Common myeloid progenitor, CD34-positive (primary cell): ENCODE measurements at regions not wholly inside any gene's neighbourhood (a gene's known extent, or its start where the extent isn't known, plus 50 kb on each side); places are given as distances from the start of the nearest gene placed in this dataset.

ENCODE experiments used
- CTCF ChIA-PET: fragments of 350-600 bp; sonication (Branson Sonifier 250); formaldehyde crosslinking; loops from one replicate; lab custom pipeline; 2021; ENCODE audit warnings: antibody characterized with exemption; lab: Charles Lee
- POLR2A ChIA-PET: fragments of 350-600 bp; sonication (Branson Sonifier 250); formaldehyde crosslinking; loops from one replicate; lab custom pipeline; 2021; ENCODE audit warnings: antibody characterized with exemption; lab: Charles Lee
- DNase-seq, 3 donors: peaks; one replicate each; pipeline versions ENCODE4 v3.0.0 to v3.0.0-alpha.2; 2013
- H3K27ac ChIP-seq, 2 experiments: 1 replicate in 1 of 2; 2 replicates in 1 of 2; pipeline ENCODE4 v1.7.0; 2013; ENCODE audit warnings: inconsistent platforms in 2 of 2, low read length in 2 of 2, mild to moderate bottlenecking in 2 of 2, low read depth in 1 of 2, moderate library complexity in 1 of 2; ENCODE audit not compliant: severe bottlenecking in 2 of 2, insufficient read depth in 1 of 2, poor library complexity in 1 of 2
- H3K27me3 ChIP-seq, 5 experiments: replicated peaks in 2 of 5; 1 replicate in 3 of 5; 2 replicates in 2 of 5; pipeline versions ENCODE4 v1.6.1 to v1.7.0; 2013; ENCODE audit warnings: low read length in 4 of 5, mild to moderate bottlenecking in 2 of 5, moderate library complexity in 2 of 5, inconsistent platforms in 1 of 5; ENCODE audit not compliant: insufficient read depth in 5 of 5, control insufficient read depth in 4 of 5
- H3K36me3 ChIP-seq, 4 experiments: 1 replicate in 2 of 4; 2 replicates in 2 of 4; pipeline versions ENCODE4 v1.6.1 to v1.7.0; 2013; ENCODE audit warnings: low read length in 3 of 4, control low read depth in 1 of 4, mild to moderate bottlenecking in 1 of 4; ENCODE audit not compliant: control insufficient read depth in 4 of 4, insufficient read depth in 4 of 4
- H3K4me1 ChIP-seq, 4 experiments: 1 replicate in 3 of 4; 2 replicates in 1 of 4; pipeline versions ENCODE4 v1.6.1 to v1.7.1; 2013; ENCODE audit warnings: low read length in 3 of 4, mild to moderate bottlenecking in 3 of 4, control low read depth in 1 of 4, inconsistent platforms in 1 of 4, moderate library complexity in 1 of 4; ENCODE audit not compliant: control insufficient read depth in 4 of 4, insufficient read depth in 4 of 4; ENCODE audit errors: control extremely low read depth in 1 of 4
- H3K4me3 ChIP-seq, 7 experiments: 1 replicate in 4 of 7; 2 replicates in 3 of 7; pipeline versions ENCODE4 v1.5.1 to v1.7.0; 2013; ENCODE audit warnings: mild to moderate bottlenecking in 7 of 7, low read length in 6 of 7, moderate library complexity in 6 of 7, inconsistent platforms in 2 of 7, low read depth in 2 of 7, control low read depth in 1 of 7; ENCODE audit not compliant: insufficient read depth in 4 of 7, control insufficient read depth in 1 of 7; ENCODE audit errors: extremely low read depth in 1 of 7
- H3K9me3 ChIP-seq, 5 experiments: 1 replicate in 4 of 5; 2 replicates in 1 of 5; pipeline versions ENCODE4 v1.6.1 to v1.7.1; 2013; ENCODE audit warnings: low read length in 4 of 5, mild to moderate bottlenecking in 2 of 5, inconsistent platforms in 1 of 5, low read depth in 1 of 5, moderate library complexity in 1 of 5; ENCODE audit not compliant: control insufficient read depth in 4 of 5, insufficient read depth in 2 of 5; ENCODE audit errors: control extremely low read depth in 1 of 5
- whole genome bisulfite sequencing: methylation state at CpG from one replicate; pipeline ENCODE4 v1.1.5; 2013; ENCODE audit not compliant: insufficient coverage; 5-methylcytosine and 5-hydroxymethylcytosine counted together

DNA sequence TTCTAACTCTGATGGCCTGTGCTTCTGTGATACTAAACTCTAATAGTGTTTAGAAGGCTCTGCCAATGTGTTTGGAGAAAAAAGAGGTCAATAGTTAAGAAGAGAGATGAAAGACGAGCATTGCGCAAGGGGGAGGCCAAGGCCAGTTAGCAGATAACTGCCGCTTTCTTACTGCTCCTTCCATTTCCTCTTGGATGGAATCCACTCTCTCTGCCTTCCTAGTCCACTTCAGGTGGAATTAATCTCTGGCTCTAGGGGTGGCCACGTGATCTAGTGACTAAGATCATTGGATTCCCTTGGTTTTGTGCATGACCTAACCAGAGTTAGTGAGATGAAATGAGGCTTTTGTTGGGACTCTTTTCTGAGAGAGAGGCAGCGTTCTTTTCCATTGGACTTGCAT lies 148.3 kb downstream of the ACTL8 start:
- 87% methylated on average over 4 of the region's 5 CpGs for WGBS
- Histone ChIP-seq H3K27ac (no peak overlapping the region), H3K4me1 (no peaks in the 10 kb centered on the region), H3K36me3 (no peaks in the 10 kb centered on the region), H3K4me3 (no peak overlapping the region), H3K9me3 (peaks cover 0 to 9% (median 0%) of the 10 kb centered on the region in 5 experiments), H3K27me3 (peaks cover 0 to 17% (median 3%) of the 10 kb centered on the region in 5 experiments)
- no peak for DNase-seq
- ChIA-PET CTCF (no interaction called here), POLR2A (no interaction called here)

DNA sequence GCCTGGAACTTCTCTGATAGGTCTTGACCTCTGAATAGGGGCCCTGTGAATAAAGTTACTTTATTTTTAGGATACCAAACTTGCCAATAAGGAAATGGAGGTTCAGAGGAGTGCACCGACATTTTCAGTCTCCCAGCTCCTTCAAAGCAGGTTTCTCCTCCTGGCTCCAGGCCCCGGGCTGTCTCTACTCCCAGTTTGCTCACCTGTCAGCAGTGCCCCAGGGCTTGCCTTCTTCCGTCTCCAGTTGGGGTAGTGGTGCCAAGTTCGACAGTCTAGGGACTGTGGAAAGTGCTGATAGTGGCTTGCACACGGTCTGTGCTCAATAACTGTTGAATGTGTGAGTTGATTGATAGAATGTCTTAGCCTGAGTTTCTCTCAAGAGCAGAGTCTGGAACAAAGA lies 149.2 kb downstream of the ACTL8 start:
- DNase-seq = no peak
- Histone ChIP-seq H3K36me3 (no peaks in the 10 kb centered on the region), H3K27me3 (peaks cover 0 to 19% (median 3%) of the 10 kb centered on the region in 5 experiments), H3K9me3 (peaks cover 0 to 9% (median 0%) of the 10 kb centered on the region in 5 experiments), H3K4me3 (no peak overlapping the region), H3K4me1 (no peaks in the 10 kb centered on the region), H3K27ac (no peak overlapping the region)
- WGBS = 78% methylated on average over 1 of the region's 5 CpGs
- POLR2A ChIA-PET = no interaction called here
- CTCF ChIA-PET = no interaction called here

DNA sequence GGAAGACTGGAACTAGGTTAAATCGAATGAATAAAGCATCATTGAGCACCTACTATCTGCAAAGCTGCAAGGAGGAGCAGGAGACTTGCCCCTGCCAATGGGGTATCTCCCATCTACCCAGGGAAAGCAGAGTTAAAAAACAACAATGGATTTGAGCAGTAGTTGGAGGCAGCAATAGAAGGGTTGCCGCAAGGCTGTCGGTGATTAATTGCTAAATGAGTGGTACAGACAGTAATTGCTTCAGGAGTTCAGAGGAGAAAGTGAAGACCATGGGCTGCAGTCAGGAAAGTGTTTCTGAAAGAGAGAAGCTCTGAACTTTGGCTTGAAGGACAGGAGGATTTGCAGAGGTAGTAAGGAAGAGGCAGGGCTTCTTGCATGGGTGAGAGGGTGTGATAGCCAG lies 152.9 kb downstream of the ACTL8 start:
- 76% methylated on average over 3 of the region's 3 CpGs for WGBS
- H3K36me3 ChIP-seq = no peaks in the 10 kb centered on the region
- H3K4me1 ChIP-seq = no peaks in the 10 kb centered on the region
- DNase-seq = no peak
- H3K27me3 ChIP-seq = peaks cover 0 to 47% (median 9%) of the 10 kb centered on the region in 5 experiments
- H3K4me3 ChIP-seq = no peak overlapping the region
- no peak overlapping the region for H3K27ac ChIP-seq
- ChIA-PET CTCF (no interaction called here), POLR2A (no interaction called here)
- peaks cover 0 to 9% (median 0%) of the 10 kb centered on the region in 5 experiments for H3K9me3 ChIP-seq

DNA sequence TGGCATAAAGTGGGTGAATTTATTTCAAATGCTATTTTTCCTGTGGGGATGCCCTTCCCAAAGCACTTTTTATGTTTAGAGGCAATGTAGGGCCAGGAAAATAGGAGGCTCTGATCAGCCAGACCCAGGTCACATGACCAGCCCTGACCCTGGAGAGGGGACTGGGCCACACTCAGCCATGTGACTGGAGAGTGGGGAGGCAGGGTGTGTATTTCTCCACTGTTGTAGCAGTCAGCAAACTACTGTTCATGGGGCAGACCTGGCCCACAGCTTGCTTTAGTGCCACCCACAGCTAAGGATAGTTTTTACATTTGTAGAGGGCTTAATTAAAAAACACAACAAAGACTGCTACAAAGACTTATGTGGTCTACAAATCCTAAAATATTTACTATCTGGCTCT lies 153.8 kb downstream of the ACTL8 start:
- ChIA-PET POLR2A (no interaction called here), CTCF (no interaction called here)
- no peaks in the 10 kb centered on the region for H3K36me3 ChIP-seq
- no peaks in the 10 kb centered on the region for H3K4me1 ChIP-seq
- no peak for DNase-seq
- peaks cover 0 to 53% (median 9%) of the 10 kb centered on the region in 5 experiments for H3K27me3 ChIP-seq
- H3K9me3 ChIP-seq = peaks cover 0 to 9% (median 0%) of the 10 kb centered on the region in 5 experiments
- H3K4me3 ChIP-seq = no peak overlapping the region
- H3K27ac ChIP-seq = no peak overlapping the region

DNA sequence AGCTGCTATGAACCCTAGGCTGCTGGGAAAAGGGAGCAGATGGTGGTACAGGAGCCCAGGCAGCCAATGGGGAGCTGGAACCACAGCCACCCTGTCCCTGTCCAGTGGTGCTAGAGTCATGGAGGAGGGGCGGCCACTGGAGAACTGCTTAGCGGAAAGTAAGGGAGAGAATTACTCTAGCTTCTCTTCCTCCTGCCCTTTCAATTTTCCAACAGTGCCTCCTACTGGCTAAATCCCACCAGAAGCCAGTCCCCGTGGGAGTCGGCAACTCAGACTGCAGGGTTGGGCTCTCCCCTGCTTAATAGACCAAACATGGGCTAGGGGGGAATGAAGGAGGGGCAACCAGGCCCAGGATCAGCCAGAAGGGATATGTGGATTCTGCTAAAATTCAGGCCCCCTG lies 154.5 kb downstream of the ACTL8 start:
- Histone ChIP-seq H3K4me1 (no peaks in the 10 kb centered on the region), H3K27ac (no peak overlapping the region), H3K36me3 (no peaks in the 10 kb centered on the region), H3K9me3 (peaks cover 0 to 7% (median 0%) of the 10 kb centered on the region in 5 experiments), H3K27me3 (peaks cover 0 to 60% (median 9%) of the 10 kb centered on the region in 5 experiments), H3K4me3 (no peak overlapping the region)
- ChIA-PET POLR2A (no interaction called here), CTCF (no interaction called here)
- DNase-seq = peak in 1 of 3 donors; percentile 0
- 0% methylated on average over 1 of the region's 4 CpGs for WGBS

DNA sequence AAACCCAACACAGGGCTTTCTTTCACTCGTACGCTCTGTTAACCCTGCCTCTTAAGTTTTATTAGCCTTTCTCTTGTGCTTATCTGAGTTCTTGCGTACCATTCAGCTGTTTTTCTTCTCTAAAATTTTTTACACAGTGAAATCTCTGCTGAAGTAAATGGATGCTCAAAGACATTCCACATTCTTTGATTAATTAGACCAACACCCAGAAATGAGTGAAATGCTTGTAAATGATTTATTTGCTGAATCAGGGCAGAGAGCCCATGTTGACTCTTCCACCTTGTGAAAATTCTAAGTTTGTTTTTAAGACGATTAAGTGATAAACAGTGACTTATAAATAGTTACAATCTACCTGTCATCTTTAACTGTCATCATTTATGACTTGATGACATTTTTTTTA lies 156.7 kb downstream of the ACTL8 start:
- CTCF ChIA-PET = no interaction called here
- Histone ChIP-seq H3K4me1 (no peaks in the 10 kb centered on the region), H3K9me3 (no peaks in the 10 kb centered on the region), H3K4me3 (no peak overlapping the region), H3K27ac (no peak overlapping the region), H3K36me3 (no peaks in the 10 kb centered on the region), H3K27me3 (peaks cover 2 to 78% (median 8%) of the 10 kb centered on the region in 5 experiments)
- no peak for DNase-seq
- no CpG with 5 or more reads among the region's 4 CpGs for WGBS
- POLR2A ChIA-PET = no interaction called here

DNA sequence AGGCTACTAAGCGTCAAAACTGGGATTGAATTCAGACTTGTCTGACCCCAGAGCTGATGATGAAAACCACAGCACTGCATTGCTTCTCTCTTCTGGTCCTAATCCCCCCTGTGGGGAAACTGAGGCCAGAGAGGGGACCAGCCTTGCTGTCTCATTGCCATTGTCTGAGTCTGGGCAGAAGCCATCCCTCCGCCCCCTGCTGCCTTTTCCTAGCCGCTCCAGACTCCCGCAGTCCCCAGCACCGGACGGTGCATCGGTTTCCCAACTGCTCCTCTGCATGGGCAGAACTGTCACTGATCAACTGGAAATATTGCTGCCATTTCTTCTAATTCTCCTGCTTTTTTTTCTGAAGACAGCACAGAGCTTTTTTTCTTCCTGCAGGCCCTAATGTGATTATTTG lies 157.4 kb downstream of the ACTL8 start:
- no peak overlapping the region for H3K4me3 ChIP-seq
- ChIA-PET POLR2A (no interaction called here), CTCF (no interaction called here)
- peaks cover 2 to 84% (median 6%) of the 10 kb centered on the region in 5 experiments for H3K27me3 ChIP-seq
- WGBS = 70% methylated on average over 7 of the region's 7 CpGs
- no peak overlapping the region for H3K27ac ChIP-seq
- no peaks in the 10 kb centered on the region for H3K9me3 ChIP-seq
- no peak for DNase-seq
- no peaks in the 10 kb centered on the region for H3K4me1 ChIP-seq
- H3K36me3 ChIP-seq = no peaks in the 10 kb centered on the region
